ENCODE measurements at regions not wholly inside any gene's neighbourhood (a gene's known extent, or its start where the extent isn't known, plus 50 kb on each side); places are given as distances from the start of the nearest gene placed in this dataset.
"Not testable (repeated sequence)": the region's sequence is repeated elsewhere in the genome, so short reads cannot be mapped to it uniquely, and the experiment has no call there.

DNA sequence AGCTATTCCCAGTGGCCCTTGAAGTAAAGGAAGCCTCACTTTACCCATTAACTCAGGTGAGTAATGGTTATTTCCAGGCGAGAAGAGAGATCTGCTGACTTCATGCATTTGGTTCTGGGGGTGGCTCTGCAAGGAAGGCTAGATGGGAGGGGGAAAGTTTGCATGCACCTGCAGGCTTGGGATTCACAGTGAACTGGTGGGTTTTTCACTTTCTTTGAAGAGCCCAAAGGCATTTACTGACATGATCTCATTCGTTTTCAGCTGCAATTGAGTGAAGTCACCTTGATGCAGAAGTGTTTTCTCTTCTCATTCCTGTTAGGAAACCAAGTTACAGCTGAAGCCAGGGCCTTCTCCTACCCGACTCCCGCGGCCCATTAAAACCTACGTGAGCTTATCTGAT lies 131.0 kb upstream of the N4BP1 start:
- H3K4me3 ChIP-seq (ENCODE audit: low read length in 2 of 2), result no peak overlapping the region
- H3K9ac ChIP-seq (ENCODE audit: low read depth in 1 of 2, low read length in 2 of 2), result no peak overlapping the region
- no peaks in the 10 kb centered on the region for H3K36me3 ChIP-seq (ENCODE audit: control insufficient read depth in 2 of 2, insufficient read depth in 2 of 2, low read length in 2 of 2)
- no peaks in the 10 kb centered on the region for H3K4me1 ChIP-seq (ENCODE audit: control insufficient read depth in 2 of 2, insufficient read depth in 2 of 2, low read length in 2 of 2)
- no peaks in the 10 kb centered on the region for H3K27me3 ChIP-seq (ENCODE audit: control insufficient read depth in 2 of 2, insufficient read depth in 2 of 2, low read length in 2 of 2)
- no peaks in the 10 kb centered on the region for H3K9me3 ChIP-seq (ENCODE audit: control insufficient read depth in 2 of 2, low read length in 2 of 2)
- no peak overlapping the region for H3K27ac ChIP-seq (ENCODE audit: low read depth in 2 of 2, low read length in 2 of 2)

DNA sequence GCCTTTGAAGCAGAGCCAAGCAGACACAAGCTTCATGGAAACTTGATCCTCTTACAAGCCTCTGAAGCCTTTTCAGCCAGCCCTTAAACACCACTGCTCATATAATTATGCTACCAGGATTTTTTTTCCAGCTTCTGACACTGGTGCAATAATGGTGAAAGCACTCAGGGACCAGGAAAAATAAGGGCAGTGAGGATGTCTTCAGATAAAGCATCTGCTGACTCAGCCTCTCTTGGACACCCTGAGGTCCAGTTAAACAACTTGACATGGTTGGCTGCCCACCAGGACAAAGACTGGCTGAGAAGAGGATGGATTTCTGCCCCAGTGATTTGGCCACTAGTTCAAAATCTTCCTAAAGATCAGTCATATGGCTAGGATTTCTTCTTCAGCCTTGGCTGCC lies 124.2 kb upstream of the N4BP1 start:
- Histone ChIP-seq H3K36me3 (ENCODE audit: control insufficient read depth in 2 of 2, insufficient read depth in 2 of 2, low read length in 2 of 2) (no peaks in the 10 kb centered on the region), H3K9me3 (ENCODE audit: control insufficient read depth in 2 of 2, low read length in 2 of 2) (no peaks in the 10 kb centered on the region), H3K9ac (ENCODE audit: low read depth in 1 of 2, low read length in 2 of 2) (no peak overlapping the region), H3K4me3 (ENCODE audit: low read length in 2 of 2) (no peak overlapping the region), H3K27ac (ENCODE audit: low read depth in 2 of 2, low read length in 2 of 2) (no peak overlapping the region), H3K4me1 (ENCODE audit: control insufficient read depth in 2 of 2, insufficient read depth in 2 of 2, low read length in 2 of 2) (no peaks in the 10 kb centered on the region), H3K27me3 (ENCODE audit: control insufficient read depth in 2 of 2, insufficient read depth in 2 of 2, low read length in 2 of 2) (no peaks in the 10 kb centered on the region)

GRCh38 chr16:48704710-48705109 lies 94.7 kb upstream of the N4BP1 start:
- H3K27me3 ChIP-seq (ENCODE audit: control insufficient read depth in 2 of 2, insufficient read depth in 2 of 2, low read length in 2 of 2), result peaks cover 0 to 3% of the 10 kb centered on the region in 2 donors
- no peak overlapping the region for H3K4me3 ChIP-seq (ENCODE audit: low read length in 2 of 2)
- no peaks in the 10 kb centered on the region for H3K36me3 ChIP-seq (ENCODE audit: control insufficient read depth in 2 of 2, insufficient read depth in 2 of 2, low read length in 2 of 2)
- no peaks in the 10 kb centered on the region for H3K9me3 ChIP-seq (ENCODE audit: control insufficient read depth in 2 of 2, low read length in 2 of 2)
- H3K27ac ChIP-seq (ENCODE audit: low read depth in 2 of 2, low read length in 2 of 2), result no peak overlapping the region
- no peaks in the 10 kb centered on the region for H3K4me1 ChIP-seq (ENCODE audit: control insufficient read depth in 2 of 2, insufficient read depth in 2 of 2, low read length in 2 of 2)
- H3K9ac ChIP-seq (ENCODE audit: low read depth in 1 of 2, low read length in 2 of 2), result no peak overlapping the region

DNA sequence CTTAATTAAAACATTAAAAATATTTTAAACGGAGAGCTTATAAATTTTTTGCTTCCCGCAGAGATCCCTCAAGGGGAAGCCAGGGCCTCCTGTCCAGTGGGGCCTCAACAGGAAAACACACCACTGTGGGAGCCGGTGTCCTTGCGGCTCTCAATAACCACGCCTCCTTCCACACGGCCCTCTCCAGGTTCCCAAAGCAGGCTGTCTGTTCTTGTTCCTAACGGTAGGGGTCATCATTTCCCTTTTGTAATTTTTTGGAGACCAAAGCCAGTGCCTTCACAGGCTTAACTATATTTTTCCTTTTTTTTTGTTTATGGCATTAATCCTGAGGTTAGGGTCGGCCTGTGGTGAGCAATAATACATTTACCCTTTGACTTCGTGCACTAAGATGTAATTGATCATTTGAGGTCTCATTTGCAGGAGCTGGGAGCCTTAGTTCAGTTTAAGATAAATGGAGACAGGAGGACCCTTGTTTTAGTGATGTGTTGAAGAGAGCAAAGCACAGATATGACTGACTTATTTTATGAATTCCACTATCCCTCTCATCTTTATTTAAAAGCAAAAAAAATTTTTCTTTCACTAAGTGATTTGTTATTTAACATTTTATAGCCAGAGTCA lies 77.5 kb upstream of the N4BP1 start:
- Histone ChIP-seq H3K27me3 (ENCODE audit: control insufficient read depth in 2 of 2, insufficient read depth in 2 of 2, low read length in 2 of 2) (no peaks in the 10 kb centered on the region), H3K4me3 (ENCODE audit: low read length in 2 of 2) (no peak overlapping the region), H3K4me1 (ENCODE audit: control insufficient read depth in 2 of 2, insufficient read depth in 2 of 2, low read length in 2 of 2) (no peaks in the 10 kb centered on the region), H3K9me3 (ENCODE audit: control insufficient read depth in 2 of 2, low read length in 2 of 2) (no peaks in the 10 kb centered on the region), H3K36me3 (ENCODE audit: control insufficient read depth in 2 of 2, insufficient read depth in 2 of 2, low read length in 2 of 2) (no peaks in the 10 kb centered on the region), H3K9ac (ENCODE audit: low read depth in 1 of 2, low read length in 2 of 2) (no peak overlapping the region), H3K27ac (ENCODE audit: low read depth in 2 of 2, low read length in 2 of 2) (no peak overlapping the region)

GRCh38 chr16:48684148-48684547 lies 74.2 kb upstream of the N4BP1 start:
- Histone ChIP-seq H3K27me3 (ENCODE audit: control insufficient read depth in 2 of 2, insufficient read depth in 2 of 2, low read length in 2 of 2) (no peaks in the 10 kb centered on the region), H3K4me1 (ENCODE audit: control insufficient read depth in 2 of 2, insufficient read depth in 2 of 2, low read length in 2 of 2) (no peaks in the 10 kb centered on the region), H3K9ac (ENCODE audit: low read depth in 1 of 2, low read length in 2 of 2) (no peak overlapping the region), H3K27ac (ENCODE audit: low read depth in 2 of 2, low read length in 2 of 2) (no peak overlapping the region), H3K9me3 (ENCODE audit: control insufficient read depth in 2 of 2, low read length in 2 of 2) (no peaks in the 10 kb centered on the region), H3K36me3 (ENCODE audit: control insufficient read depth in 2 of 2, insufficient read depth in 2 of 2, low read length in 2 of 2) (no peaks in the 10 kb centered on the region), H3K4me3 (ENCODE audit: low read length in 2 of 2) (no peak overlapping the region)

- Histone ChIP-seq H3K4me3 (ENCODE audit: low read length in 2 of 2) (no peak overlapping the region), H3K9ac (ENCODE audit: low read depth in 1 of 2, low read length in 2 of 2) (no peak overlapping the region), H3K27me3 (ENCODE audit: control insufficient read depth in 2 of 2, insufficient read depth in 2 of 2, low read length in 2 of 2) (no peaks in the 10 kb centered on the region), H3K27ac (ENCODE audit: low read depth in 2 of 2, low read length in 2 of 2) (no peak overlapping the region), H3K36me3 (ENCODE audit: control insufficient read depth in 2 of 2, insufficient read depth in 2 of 2, low read length in 2 of 2) (no peaks in the 10 kb centered on the region), H3K4me1 (ENCODE audit: control insufficient read depth in 2 of 2, insufficient read depth in 2 of 2, low read length in 2 of 2) (no peaks in the 10 kb centered on the region), H3K9me3 (ENCODE audit: control insufficient read depth in 2 of 2, low read length in 2 of 2) (no peaks in the 10 kb centered on the region)
Observed at GRCh38 chr16:48682971-48683370, 73.0 kb upstream of the N4BP1 start.

- no peaks in the 10 kb centered on the region for H3K36me3 ChIP-seq (ENCODE audit: control insufficient read depth in 2 of 2, insufficient read depth in 2 of 2, low read length in 2 of 2)
- H3K27ac ChIP-seq (ENCODE audit: low read depth in 2 of 2, low read length in 2 of 2), result no peak overlapping the region
- H3K9ac ChIP-seq (ENCODE audit: low read depth in 1 of 2, low read length in 2 of 2), result no peak overlapping the region
- H3K4me3 ChIP-seq (ENCODE audit: low read length in 2 of 2), result no peak overlapping the region
- no peaks in the 10 kb centered on the region for H3K9me3 ChIP-seq (ENCODE audit: control insufficient read depth in 2 of 2, low read length in 2 of 2)
- no peaks in the 10 kb centered on the region for H3K27me3 ChIP-seq (ENCODE audit: control insufficient read depth in 2 of 2, insufficient read depth in 2 of 2, low read length in 2 of 2)
- no peaks in the 10 kb centered on the region for H3K4me1 ChIP-seq (ENCODE audit: control insufficient read depth in 2 of 2, insufficient read depth in 2 of 2, low read length in 2 of 2)
Observed at GRCh38 chr16:48681520-48681919, 71.5 kb upstream of the N4BP1 start.

GRCh38 chr16:48680881-48681280 lies 70.9 kb upstream of the N4BP1 start:
- no peak overlapping the region for H3K4me3 ChIP-seq (ENCODE audit: low read length in 2 of 2)
- H3K4me1 ChIP-seq (ENCODE audit: control insufficient read depth in 2 of 2, insufficient read depth in 2 of 2, low read length in 2 of 2), result no peaks in the 10 kb centered on the region
- no peaks in the 10 kb centered on the region for H3K36me3 ChIP-seq (ENCODE audit: control insufficient read depth in 2 of 2, insufficient read depth in 2 of 2, low read length in 2 of 2)
- no peak overlapping the region for H3K27ac ChIP-seq (ENCODE audit: low read depth in 2 of 2, low read length in 2 of 2)
- H3K27me3 ChIP-seq (ENCODE audit: control insufficient read depth in 2 of 2, insufficient read depth in 2 of 2, low read length in 2 of 2), result no peaks in the 10 kb centered on the region
- H3K9ac ChIP-seq (ENCODE audit: low read depth in 1 of 2, low read length in 2 of 2), result no peak overlapping the region
- H3K9me3 ChIP-seq (ENCODE audit: control insufficient read depth in 2 of 2, low read length in 2 of 2), result no peaks in the 10 kb centered on the region

- H3K27ac ChIP-seq (ENCODE audit: low read depth in 2 of 2, low read length in 2 of 2), result no peak overlapping the region
- H3K9ac ChIP-seq (ENCODE audit: low read depth in 1 of 2, low read length in 2 of 2), result no peak overlapping the region
- H3K27me3 ChIP-seq (ENCODE audit: control insufficient read depth in 2 of 2, insufficient read depth in 2 of 2, low read length in 2 of 2), result no peaks in the 10 kb centered on the region
- H3K4me1 ChIP-seq (ENCODE audit: control insufficient read depth in 2 of 2, insufficient read depth in 2 of 2, low read length in 2 of 2), result no peaks in the 10 kb centered on the region
- no peaks in the 10 kb centered on the region for H3K36me3 ChIP-seq (ENCODE audit: control insufficient read depth in 2 of 2, insufficient read depth in 2 of 2, low read length in 2 of 2)
- no peak overlapping the region for H3K4me3 ChIP-seq (ENCODE audit: low read length in 2 of 2)
- no peaks in the 10 kb centered on the region for H3K9me3 ChIP-seq (ENCODE audit: control insufficient read depth in 2 of 2, low read length in 2 of 2)
Observed at GRCh38 chr16:48676836-48677235, 66.9 kb upstream of the N4BP1 start.

DNA sequence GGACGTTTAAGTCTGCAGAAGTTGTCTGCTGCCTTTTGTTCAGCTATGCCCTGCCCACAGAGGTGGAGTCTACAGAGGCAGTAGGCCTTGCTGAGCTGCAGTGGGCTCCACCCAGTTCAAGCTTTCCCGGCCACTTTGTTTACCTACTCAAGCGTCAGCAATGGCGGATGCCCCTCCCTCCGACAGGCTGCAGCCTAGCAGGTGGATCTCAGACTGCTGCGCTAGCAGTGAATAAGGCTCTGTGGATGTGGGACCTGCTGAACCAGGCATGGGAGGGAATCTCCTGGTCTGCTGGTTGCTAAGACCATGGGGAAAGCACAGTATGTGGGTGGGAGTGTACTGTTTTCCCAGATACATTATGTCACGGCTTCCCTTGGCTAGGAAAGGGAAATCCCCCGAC lies 58.2 kb upstream of the N4BP1 start:
- H3K27me3 ChIP-seq (ENCODE audit: control insufficient read depth in 2 of 2, insufficient read depth in 2 of 2, low read length in 2 of 2); H3K27ac ChIP-seq (ENCODE audit: low read depth in 2 of 2, low read length in 2 of 2): not testable (repeated sequence)

GRCh38 chr16:48659940-48660339 lies 50.0 kb upstream of the N4BP1 start:
- no peak overlapping the region for H3K27ac ChIP-seq (ENCODE audit: low read depth in 2 of 2, low read length in 2 of 2)
- no peak overlapping the region for H3K4me3 ChIP-seq (ENCODE audit: low read length in 2 of 2)
- no peaks in the 10 kb centered on the region for H3K4me1 ChIP-seq (ENCODE audit: control insufficient read depth in 2 of 2, insufficient read depth in 2 of 2, low read length in 2 of 2)
- H3K27me3 ChIP-seq (ENCODE audit: control insufficient read depth in 2 of 2, insufficient read depth in 2 of 2, low read length in 2 of 2), result no peaks in the 10 kb centered on the region
- H3K9me3 ChIP-seq (ENCODE audit: control insufficient read depth in 2 of 2, low read length in 2 of 2), result peaks cover 0 to 5% of the 10 kb centered on the region in 2 donors
- H3K9ac ChIP-seq (ENCODE audit: low read depth in 1 of 2, low read length in 2 of 2), result no peak overlapping the region
- no peaks in the 10 kb centered on the region for H3K36me3 ChIP-seq (ENCODE audit: control insufficient read depth in 2 of 2, insufficient read depth in 2 of 2, low read length in 2 of 2)

More for the DNA sequence above, 58.2 kb upstream of the N4BP1 start:
- H3K4me3 ChIP-seq (ENCODE audit: low read length in 2 of 2); H3K4me1 ChIP-seq (ENCODE audit: control insufficient read depth in 2 of 2, insufficient read depth in 2 of 2, low read length in 2 of 2); H3K9me3 ChIP-seq (ENCODE audit: control insufficient read depth in 2 of 2, low read length in 2 of 2); H3K36me3 ChIP-seq (ENCODE audit: control insufficient read depth in 2 of 2, insufficient read depth in 2 of 2, low read length in 2 of 2); H3K9ac ChIP-seq (ENCODE audit: low read depth in 1 of 2, low read length in 2 of 2): not testable (repeated sequence)
